Suprapubic skin (tissue), 4 donors: ENCODE measurements at regions not wholly inside any gene's neighbourhood (a gene's known extent, or its start where the extent isn't known, plus 50 kb on each side); places are given as distances from the start of the nearest gene placed in this dataset.
"Not testable (repeated sequence)": the region's sequence is repeated elsewhere in the genome, so short reads cannot be mapped to it uniquely, and the experiment has no call there.

Source experiments
- DNase-seq, 2 donors: peaks; one replicate each; pipeline ENCODE4 v3.0.0-alpha.2; 2019; ENCODE audit warnings: low spot score in 2 of 2
- H3K27ac ChIP-seq: fragments of 200-600 bp; sonication (generic); one replicate; pipeline ENCODE4 v1.5.1; 2019
- H3K27me3 ChIP-seq: fragments of 200-600 bp; sonication (generic); one replicate; pipeline ENCODE4 v1.5.1; 2019
- H3K36me3 ChIP-seq: fragments of 200-600 bp; sonication (generic); one replicate; pipeline ENCODE4 v1.5.1; 2019
- H3K4me1 ChIP-seq: fragments of 200-600 bp; sonication (generic); one replicate; pipeline ENCODE4 v1.5.1; 2019
- H3K4me3 ChIP-seq: fragments of 200-600 bp; sonication (generic); one replicate; pipeline ENCODE4 v1.5.1; 2019; ENCODE audit warnings: mild to moderate bottlenecking
- H3K9me3 ChIP-seq: fragments of 200-600 bp; sonication (generic); one replicate; pipeline ENCODE4 v1.5.1; 2019
- EP300 ChIP-seq: sonication (generic); formaldehyde crosslinking; IDR thresholded peaks from one replicate; pipeline ENCODE4 v1.6.1; 2017; ENCODE audit warnings: antibody characterized with exemption
- POLR2A ChIP-seq, 2 donors: fragments of 450-650 bp; IDR thresholded peaks; one replicate each; pipeline ENCODE4 v1.6.1; 2017; ENCODE audit warnings: antibody characterized with exemption in 2 of 2, mild to moderate bottlenecking in 2 of 2, moderate library complexity in 2 of 2
- POLR2AphosphoS5 ChIP-seq, 3 donors: sonication (generic); formaldehyde crosslinking; IDR thresholded peaks; one replicate each; pipeline ENCODE4 v1.6.1; 2017; ENCODE audit warnings: antibody characterized with exemption in 3 of 3
- WGBS: methylation state at CpG from one replicate; pipeline ENCODE4 v1.1.5; 2018; 5-methylcytosine and 5-hydroxymethylcytosine counted together
- TF ChIP-seq, protein P1 (sequence below), 2 donors: fragments of 200-600 bp in 1 of 2; fragments of 450-650 bp in 1 of 2; sonication (generic) in 1 of 2; IDR thresholded peaks; one replicate each; pipeline ENCODE4 v1.5.1; 2016 to 2019; ENCODE audit warnings: antibody characterized with exemption in 2 of 2, mild to moderate bottlenecking in 1 of 2, moderate library complexity in 1 of 2

DNA sequence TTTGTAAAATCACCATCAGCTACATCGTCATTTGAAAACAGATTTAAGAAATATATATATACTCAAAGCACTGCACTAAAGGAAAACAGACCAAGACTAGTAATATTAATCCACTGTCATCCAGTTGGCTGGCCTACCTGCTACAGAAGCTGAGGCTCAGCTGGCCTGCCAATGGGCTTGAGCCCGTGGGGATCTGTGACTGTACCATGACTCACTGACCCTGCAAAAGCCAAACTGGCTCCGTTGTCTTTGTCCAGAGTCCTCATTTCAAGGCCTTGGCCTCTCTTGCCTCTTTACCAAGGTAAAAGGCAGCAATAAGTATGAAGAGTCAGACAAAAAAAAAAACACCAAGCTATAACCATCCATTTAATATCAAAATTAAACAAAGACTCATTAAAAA, 463.5 kb upstream of the RASGRP1 start:
- Histone ChIP-seq H3K36me3 (no peaks in the 10 kb centered on the region), H3K27me3 (no peaks in the 10 kb centered on the region), H3K4me3 (no peak overlapping the region), H3K4me1 (no peaks in the 10 kb centered on the region), H3K9me3 (no peaks in the 10 kb centered on the region), H3K27ac (no peak overlapping the region)
- DNase-seq, result no peak
- 62% methylated on average over 3 of the region's 3 CpGs for WGBS
- TF ChIP-seq POLR2AphosphoS5 (IDR thresholded peaks at IDR 0.05), result no peak
- no peak for TF ChIP-seq POLR2A (IDR thresholded peaks at IDR 0.05)
- TF ChIP-seq EP300, result no peak
- TF ChIP-seq, protein P1, sequence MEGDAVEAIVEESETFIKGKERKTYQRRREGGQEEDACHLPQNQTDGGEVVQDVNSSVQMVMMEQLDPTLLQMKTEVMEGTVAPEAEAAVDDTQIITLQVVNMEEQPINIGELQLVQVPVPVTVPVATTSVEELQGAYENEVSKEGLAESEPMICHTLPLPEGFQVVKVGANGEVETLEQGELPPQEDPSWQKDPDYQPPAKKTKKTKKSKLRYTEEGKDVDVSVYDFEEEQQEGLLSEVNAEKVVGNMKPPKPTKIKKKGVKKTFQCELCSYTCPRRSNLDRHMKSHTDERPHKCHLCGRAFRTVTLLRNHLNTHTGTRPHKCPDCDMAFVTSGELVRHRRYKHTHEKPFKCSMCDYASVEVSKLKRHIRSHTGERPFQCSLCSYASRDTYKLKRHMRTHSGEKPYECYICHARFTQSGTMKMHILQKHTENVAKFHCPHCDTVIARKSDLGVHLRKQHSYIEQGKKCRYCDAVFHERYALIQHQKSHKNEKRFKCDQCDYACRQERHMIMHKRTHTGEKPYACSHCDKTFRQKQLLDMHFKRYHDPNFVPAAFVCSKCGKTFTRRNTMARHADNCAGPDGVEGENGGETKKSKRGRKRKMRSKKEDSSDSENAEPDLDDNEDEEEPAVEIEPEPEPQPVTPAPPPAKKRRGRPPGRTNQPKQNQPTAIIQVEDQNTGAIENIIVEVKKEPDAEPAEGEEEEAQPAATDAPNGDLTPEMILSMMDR (IDR thresholded peaks at IDR 0.05), result no peak

DNA sequence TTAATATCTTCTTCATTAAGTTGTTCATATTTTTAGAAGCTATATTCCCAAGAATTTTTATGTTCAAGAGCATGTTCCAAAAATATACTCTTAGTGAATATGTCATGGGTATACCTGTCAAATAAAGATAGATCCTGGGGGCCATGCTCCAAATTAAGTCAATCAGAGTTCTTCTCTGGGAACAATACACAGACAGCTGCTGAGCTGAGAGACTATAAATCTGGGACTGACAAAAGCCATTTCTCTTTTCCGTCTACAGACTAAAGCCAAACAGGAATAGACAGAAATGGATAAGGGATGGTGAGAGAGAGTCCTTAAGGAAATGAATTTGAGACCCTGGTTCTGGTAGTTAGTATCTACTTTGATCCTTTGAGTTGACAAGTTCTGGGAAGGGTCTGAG, 465.1 kb upstream of the RASGRP1 start:
- 100% methylated on average over 1 of the region's 1 CpG for WGBS
- Histone ChIP-seq H3K4me1 (no peaks in the 10 kb centered on the region), H3K27ac (no peak overlapping the region), H3K27me3 (no peaks in the 10 kb centered on the region), H3K4me3 (no peak overlapping the region), H3K36me3 (no peaks in the 10 kb centered on the region), H3K9me3 (no peaks in the 10 kb centered on the region)
- DNase-seq, result no peak
- no peak for TF ChIP-seq POLR2AphosphoS5 (IDR thresholded peaks at IDR 0.05)
- TF ChIP-seq, protein P1 (IDR thresholded peaks at IDR 0.05), result no peak
- no peak for TF ChIP-seq POLR2A (IDR thresholded peaks at IDR 0.05)
- no peak for TF ChIP-seq EP300

DNA sequence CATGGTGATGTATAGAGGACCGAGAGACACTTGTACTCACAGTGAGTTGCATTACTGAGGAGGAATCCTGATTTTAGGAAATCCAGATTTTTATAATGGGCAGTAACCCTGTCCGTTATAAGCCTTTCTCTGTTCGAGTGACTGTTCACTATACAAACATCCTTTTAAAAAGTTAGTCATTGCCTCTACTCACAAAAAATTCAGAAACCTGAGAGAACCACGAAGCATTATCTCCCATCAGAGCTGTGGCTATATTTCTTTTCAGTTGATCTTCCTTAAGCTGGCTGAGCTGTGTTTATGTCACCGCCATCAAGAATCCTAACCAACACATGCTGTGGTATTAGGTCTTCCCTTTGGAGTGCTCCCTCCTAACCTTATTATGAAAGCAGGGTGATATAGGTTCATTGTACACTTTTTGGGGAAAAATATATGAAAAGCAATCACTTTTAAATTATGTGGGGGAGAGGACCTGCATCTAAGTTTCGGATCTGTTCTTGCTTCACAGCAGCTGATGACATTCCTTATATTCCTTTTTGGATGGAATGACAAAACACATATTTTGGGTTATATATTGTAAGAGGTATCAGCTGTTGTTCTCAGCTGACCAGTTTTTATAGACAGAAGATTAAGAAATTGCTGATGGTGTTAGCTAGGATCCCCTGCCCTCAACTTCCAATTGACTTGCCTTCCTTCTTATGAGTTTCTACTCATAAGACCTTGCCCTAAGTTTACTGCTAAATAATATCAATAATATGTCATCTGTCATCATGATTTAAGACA, 465.9 kb upstream of the RASGRP1 start:
- H3K27me3 ChIP-seq, result no peaks in the 10 kb centered on the region
- no peaks in the 10 kb centered on the region for H3K9me3 ChIP-seq
- no peak overlapping the region for H3K4me3 ChIP-seq
- no peaks in the 10 kb centered on the region for H3K36me3 ChIP-seq
- H3K27ac ChIP-seq, result no peak overlapping the region
- no peak for TF ChIP-seq POLR2A (IDR thresholded peaks at IDR 0.05)
- TF ChIP-seq EP300, result no peak
- TF ChIP-seq POLR2AphosphoS5 (IDR thresholded peaks at IDR 0.05), result no peak
- DNase-seq, result no peak
- WGBS, result 90% methylated on average over 6 of the region's 6 CpGs
- H3K4me1 ChIP-seq, result no peaks in the 10 kb centered on the region

DNA sequence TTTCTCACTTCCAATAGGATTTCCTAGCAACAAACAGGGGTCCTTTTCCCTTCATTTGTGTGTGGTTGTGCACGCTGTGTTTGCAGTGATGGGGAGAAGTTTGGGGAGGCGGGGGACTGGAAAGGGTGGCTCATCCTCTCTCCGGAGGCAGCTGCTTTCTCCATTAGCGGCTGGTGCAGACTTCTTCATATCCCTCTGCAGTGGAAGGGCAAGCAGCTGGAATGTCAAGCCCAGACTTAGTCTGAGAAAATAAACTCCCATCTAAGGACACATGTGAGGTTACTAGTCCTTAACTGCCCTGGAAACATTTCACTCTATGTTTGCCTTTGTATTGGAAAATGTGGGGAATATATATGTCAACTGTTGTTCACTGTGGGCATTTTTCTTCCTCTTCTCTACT, 467.0 kb upstream of the RASGRP1 start:
- Histone ChIP-seq H3K9me3 (no peaks in the 10 kb centered on the region), H3K36me3 (no peaks in the 10 kb centered on the region), H3K4me1 (no peaks in the 10 kb centered on the region), H3K27me3 (no peaks in the 10 kb centered on the region), H3K27ac (no peak overlapping the region), H3K4me3 (no peak overlapping the region)
- no peak for DNase-seq
- no peak for TF ChIP-seq EP300
- TF ChIP-seq POLR2A (IDR thresholded peaks at IDR 0.05), result no peak
- TF ChIP-seq, protein P1 (IDR thresholded peaks at IDR 0.05), result no peak
- TF ChIP-seq POLR2AphosphoS5 (IDR thresholded peaks at IDR 0.05), result no peak
- 90% methylated on average over 4 of the region's 4 CpGs for WGBS

DNA sequence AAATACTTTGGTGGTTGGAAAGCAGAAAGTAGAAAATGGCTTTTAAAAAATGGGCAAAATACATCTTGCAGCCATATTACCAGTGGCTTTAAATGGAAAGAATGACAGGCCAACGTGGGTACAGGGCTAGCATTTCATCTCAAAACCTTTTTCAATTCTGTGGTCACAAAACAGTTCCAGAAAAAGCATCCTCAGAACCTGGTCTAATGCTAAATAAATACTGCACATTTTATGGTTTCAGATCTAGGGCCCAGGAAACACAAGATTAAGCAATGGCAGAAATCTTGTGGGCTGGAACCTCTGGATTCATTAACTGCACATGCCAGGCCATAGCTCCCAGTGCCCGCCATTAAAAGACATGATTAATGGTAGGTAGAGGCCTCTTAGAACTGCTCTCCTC, 470.2 kb upstream of the RASGRP1 start:
- no peaks in the 10 kb centered on the region for H3K4me1 ChIP-seq
- H3K9me3 ChIP-seq, result no peaks in the 10 kb centered on the region
- 60% methylated on average over 2 of the region's 2 CpGs for WGBS
- H3K27me3 ChIP-seq, result no peaks in the 10 kb centered on the region
- no peaks in the 10 kb centered on the region for H3K36me3 ChIP-seq
- TF ChIP-seq POLR2AphosphoS5 (IDR thresholded peaks at IDR 0.05) (no peak), EP300 (no peak), POLR2A (IDR thresholded peaks at IDR 0.05) (no peak)
- TF ChIP-seq, protein P1 (IDR thresholded peaks at IDR 0.05), result no peak
- no peak overlapping the region for H3K27ac ChIP-seq
- DNase-seq, result no peak
- no peak overlapping the region for H3K4me3 ChIP-seq

DNA sequence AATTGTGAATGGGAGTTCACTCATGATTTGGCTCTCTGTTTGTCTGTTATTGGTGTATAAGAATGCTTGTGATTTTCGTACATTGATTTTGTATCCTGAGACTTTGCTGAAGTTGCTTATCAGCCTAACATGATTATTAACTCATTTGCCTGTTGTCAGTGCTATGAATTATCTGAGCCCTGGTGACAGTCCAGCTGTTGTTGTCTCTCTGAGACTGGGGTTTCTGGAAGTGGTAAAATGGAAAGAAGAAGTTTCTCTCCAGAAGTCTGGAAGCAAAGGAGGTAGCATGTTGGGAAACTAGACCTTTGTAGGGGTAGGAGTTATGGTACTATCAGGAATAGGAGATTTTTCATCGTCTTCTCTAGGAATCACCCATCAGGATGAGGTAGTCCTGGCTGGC, 473.0 kb upstream of the RASGRP1 start:
- H3K9me3 ChIP-seq, DNase-seq, H3K4me3 ChIP-seq, H3K27ac ChIP-seq, H3K4me1 ChIP-seq, H3K36me3 ChIP-seq, H3K27me3 ChIP-seq: not testable (repeated sequence)
- 93% methylated on average over 2 of the region's 2 CpGs for WGBS
